SK-N-SH (cell line): ENCODE measurements at regions not wholly inside any gene's neighbourhood (a gene's known extent, or its start where the extent isn't known, plus 50 kb on each side); places are given as distances from the start of the nearest gene placed in this dataset.

Experiments used
- CTCF ChIA-PET: fragments of 300-600, 350-600 bp; formaldehyde crosslinking; extraction: SDS; loops from one replicate; lab custom pipeline; 2021; lab: Yijun Ruan, JAX
- POLR2A ChIA-PET: fragments of 350-600 bp; sonication (Branson Sonifier 250); formaldehyde crosslinking; extraction: SDS; loops from one replicate; lab custom pipeline; 2020; ENCODE audit warnings: antibody characterized with exemption, inconsistent platforms; lab: Yijun Ruan, JAX
- DNase-seq: peaks from one replicate; pipeline ENCODE4 v3.0.0; 2012
- H2AFZ ChIP-seq: fragments of 200-600 bp; sonication (generic); 2 replicates; pipeline ENCODE4 v1.8.1; 2016; ENCODE audit warnings: antibody characterized with exemption, mild to moderate bottlenecking, low read depth
- H3F3A ChIP-seq: fragments of 200-600 bp; sonication (generic); replicated peaks from 2 replicates; pipeline ENCODE3; 2016; ENCODE audit warnings: antibody characterized with exemption, mild to moderate bottlenecking; ENCODE audit not compliant: insufficient read depth
- H3K27ac ChIP-seq, 2 experiments: fragments of 200-500 bp in 1 of 2; fragments of 200-600 bp in 1 of 2; sonication (Bioruptor generic) in 1 of 2; sonication (generic), shearing (Covaris generic) in 1 of 2; 2 replicates each; pipeline versions ENCODE4 v1.5.1 to v1.6.1; 2014 to 2016; ENCODE audit warnings: low read depth in 2 of 2, inconsistent platforms in 1 of 2, low read length in 1 of 2, mild to moderate bottlenecking in 1 of 2, mixed read lengths in 1 of 2
- H3K27me3 ChIP-seq: fragments of 200-600 bp; sonication (generic), shearing (Covaris generic); 2 replicates; pipeline ENCODE4 v1.6.1; 2016; ENCODE audit warnings: mixed run types; ENCODE audit not compliant: insufficient read depth
- H3K36me3 ChIP-seq, 2 experiments: fragments of 200-500 bp in 1 of 2; fragments of 200-600 bp in 1 of 2; sonication (Bioruptor generic) in 1 of 2; sonication (generic) in 1 of 2; replicated peaks in 1 of 2; 2 replicates each; pipeline versions ENCODE3 to v1.5.1; 2014 to 2016; ENCODE audit warnings: low read length in 1 of 2, mild to moderate bottlenecking in 1 of 2; ENCODE audit not compliant: insufficient read depth in 2 of 2, control insufficient read depth in 1 of 2
- H3K4me1 ChIP-seq, 2 experiments: fragments of 200-500 bp in 1 of 2; fragments of 200-600 bp in 1 of 2; sonication (Bioruptor generic) in 1 of 2; sonication (generic), shearing (Covaris generic) in 1 of 2; 2 replicates each; pipeline versions ENCODE4 v1.5.1 to v1.6.1; 2014 to 2016; ENCODE audit warnings: low read depth in 1 of 2, low read length in 1 of 2, mixed run types in 1 of 2; ENCODE audit not compliant: insufficient read depth in 2 of 2, control insufficient read depth in 1 of 2
- H3K4me2 ChIP-seq: fragments of 200-600 bp; sonication (generic), shearing (Covaris generic); 2 replicates; pipeline ENCODE4 v1.6.1; 2017; ENCODE audit warnings: mixed run types
- H3K4me3 ChIP-seq, 2 experiments: fragments of 200-500 bp in 1 of 2; fragments of 200-600 bp in 1 of 2; sonication (Bioruptor generic) in 1 of 2; sonication (generic), shearing (Covaris generic) in 1 of 2; 2 replicates each; pipeline versions ENCODE4 v1.5.1 to v1.8.1; 2014 to 2016; ENCODE audit warnings: low read depth in 2 of 2, inconsistent platforms in 1 of 2, low read length in 1 of 2, mild to moderate bottlenecking in 1 of 2, mixed read lengths in 1 of 2, moderate library complexity in 1 of 2
- H3K79me2 ChIP-seq: fragments of 200-600 bp; sonication (generic); 2 replicates; pipeline ENCODE4 v1.8.1; 2017; ENCODE audit warnings: mild to moderate bottlenecking; ENCODE audit not compliant: insufficient read depth
- H3K9ac ChIP-seq: fragments of 200-600 bp; sonication (generic); 2 replicates; pipeline ENCODE4 v1.6.1; 2017; ENCODE audit warnings: mixed run types
- H3K9me2 ChIP-seq: fragments of 200-600 bp; sonication (generic); 2 replicates; pipeline ENCODE4 v1.6.1; 2017; ENCODE audit warnings: mixed run types
- H3K9me3 ChIP-seq: fragments of 200-600 bp; sonication (generic); 2 replicates; pipeline ENCODE4 v1.6.1; 2017; ENCODE audit warnings: mixed run types, mild to moderate bottlenecking, moderate library complexity
- H4K20me1 ChIP-seq: fragments of 200-600 bp; sonication (generic); 2 replicates; pipeline ENCODE4 v1.6.1; 2017; ENCODE audit warnings: mild to moderate bottlenecking, mixed run types; ENCODE audit not compliant: insufficient read depth
- CHD2 ChIP-seq: fragments of 150-350 bp; IDR thresholded peaks from 2 replicates; pipeline ENCODE4 v1.6.1; 2018; ENCODE audit warnings: low read length; ENCODE audit not compliant: partially characterized antibody
- CTCF ChIP-seq: fragments of 200-600 bp; sonication (generic); IDR thresholded peaks from 2 replicates; pipeline ENCODE4 v1.6.1; 2017; ENCODE audit warnings: antibody characterized with exemption, mild to moderate bottlenecking, moderate library complexity
- FOSL2 ChIP-seq: IDR thresholded peaks from 2 replicates; pipeline ENCODE4 v1.4.0; 2012; ENCODE audit warnings: low read depth, mild to moderate bottlenecking, moderate library complexity, borderline replicate concordance
- FOXJ3 ChIP-seq: sonication (generic); formaldehyde crosslinking; IDR thresholded peaks from 2 replicates; pipeline ENCODE4 v1.5.1; 2020; ENCODE audit warnings: mild to moderate bottlenecking, missing genetic modification reagents
- FOXM1 ChIP-seq: IDR thresholded peaks from 2 replicates; pipeline ENCODE4 v1.4.0; 2012; ENCODE audit warnings: low read depth, mild to moderate bottlenecking
- GABPA ChIP-seq: IDR thresholded peaks from 2 replicates; pipeline ENCODE4 v1.4.0; 2012; ENCODE audit warnings: low read depth, mild to moderate bottlenecking
- GATA2 ChIP-seq: sonication (generic); formaldehyde crosslinking; IDR thresholded peaks from 2 replicates; pipeline ENCODE4 v1.5.0; 2020; ENCODE audit warnings: mild to moderate bottlenecking, missing genetic modification reagents
- MAX ChIP-seq: IDR thresholded peaks from 2 replicates; pipeline ENCODE4 v1.4.0; 2012; ENCODE audit warnings: low read depth
- MEF2A ChIP-seq: IDR thresholded peaks from 2 replicates; pipeline ENCODE4 v1.4.0; 2012; ENCODE audit warnings: low read depth, borderline replicate concordance
- NFIC ChIP-seq: IDR thresholded peaks from 2 replicates; pipeline ENCODE4 v1.4.0; 2012; ENCODE audit warnings: borderline replicate concordance
- RAD21 ChIP-seq: IDR thresholded peaks from 2 replicates; pipeline ENCODE4 v1.6.1; 2012; ENCODE audit warnings: mild to moderate bottlenecking, low read length
- RCOR1 ChIP-seq: fragments of 150-350 bp; IDR thresholded peaks from 2 replicates; pipeline ENCODE4 v1.6.1; 2017; ENCODE audit warnings: antibody characterized with exemption, low read length
- RXRA ChIP-seq: IDR thresholded peaks from 2 replicates; pipeline ENCODE4 v1.4.0; 2012; ENCODE audit warnings: low read depth, mild to moderate bottlenecking, borderline replicate concordance
- SIN3A ChIP-seq: IDR thresholded peaks from 2 replicates; pipeline ENCODE4 v1.6.1; 2012; ENCODE audit warnings: low read depth, mild to moderate bottlenecking, low read length, moderate library complexity, borderline replicate concordance
- TCF12 ChIP-seq: IDR thresholded peaks from 2 replicates; pipeline ENCODE4 v1.4.0; 2012
- USF1 ChIP-seq: IDR thresholded peaks from 2 replicates; pipeline ENCODE4 v1.4.0; 2012; ENCODE audit warnings: low read depth, borderline replicate concordance
- WGBS: methylation state at CpG from one replicate; pipeline ENCODE4 v1.1.6; 2017; ENCODE audit warnings: low lambda C conversion rate; 5-methylcytosine and 5-hydroxymethylcytosine counted together
- TF ChIP-seq, protein P1 (sequence below): IDR thresholded peaks from 2 replicates; pipeline ENCODE4 v1.6.1; 2012; ENCODE audit warnings: mild to moderate bottlenecking, low read depth, low read length, moderate library complexity

DNA sequence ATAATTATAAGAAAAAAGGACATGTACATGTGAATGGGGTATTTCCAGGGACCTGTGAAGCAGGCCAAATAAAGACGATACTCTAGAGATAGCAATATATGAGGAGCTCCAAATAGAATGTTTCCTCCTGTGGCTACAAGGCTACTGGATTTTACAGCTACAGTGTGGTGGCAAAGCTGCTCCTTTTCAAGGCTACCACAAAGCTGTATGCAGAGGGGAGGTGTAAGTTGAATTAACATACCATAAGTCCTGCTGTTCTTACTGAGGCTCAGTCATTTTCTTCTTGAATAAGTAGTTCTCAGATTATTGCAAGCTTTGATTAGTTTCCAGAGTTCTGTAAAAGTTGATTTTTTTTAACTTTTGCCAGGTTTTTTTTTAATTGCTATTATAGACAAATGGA, 1184.6 kb upstream of the EPHA6 start:
- POLR2A ChIA-PET = no interaction called here
- CTCF ChIA-PET = no interaction called here
- Histone ChIP-seq H4K20me1 (no peaks in the 10 kb centered on the region), H3K36me3 (no peaks in the 10 kb centered on the region), H3K4me1 (no peaks in the 10 kb centered on the region), H3K9me3 (no peaks in the 10 kb centered on the region), H2AFZ (no peak overlapping the region), H3K4me2 (no peak overlapping the region), H3K9me2 (no peaks in the 10 kb centered on the region), H3K9ac (no peak overlapping the region), H3K27ac (no peak overlapping the region), H3K4me3 (no peak overlapping the region), H3K79me2 (no peaks in the 10 kb centered on the region), H3K27me3 (no peaks in the 10 kb centered on the region), H3F3A (no peaks in the 10 kb centered on the region)
- no peak for TF ChIP-seq FOSL2
- TF ChIP-seq RCOR1 = no peak
- TF ChIP-seq SIN3A = no peak
- TF ChIP-seq MAX = no peak
- TF ChIP-seq, protein P1, sequence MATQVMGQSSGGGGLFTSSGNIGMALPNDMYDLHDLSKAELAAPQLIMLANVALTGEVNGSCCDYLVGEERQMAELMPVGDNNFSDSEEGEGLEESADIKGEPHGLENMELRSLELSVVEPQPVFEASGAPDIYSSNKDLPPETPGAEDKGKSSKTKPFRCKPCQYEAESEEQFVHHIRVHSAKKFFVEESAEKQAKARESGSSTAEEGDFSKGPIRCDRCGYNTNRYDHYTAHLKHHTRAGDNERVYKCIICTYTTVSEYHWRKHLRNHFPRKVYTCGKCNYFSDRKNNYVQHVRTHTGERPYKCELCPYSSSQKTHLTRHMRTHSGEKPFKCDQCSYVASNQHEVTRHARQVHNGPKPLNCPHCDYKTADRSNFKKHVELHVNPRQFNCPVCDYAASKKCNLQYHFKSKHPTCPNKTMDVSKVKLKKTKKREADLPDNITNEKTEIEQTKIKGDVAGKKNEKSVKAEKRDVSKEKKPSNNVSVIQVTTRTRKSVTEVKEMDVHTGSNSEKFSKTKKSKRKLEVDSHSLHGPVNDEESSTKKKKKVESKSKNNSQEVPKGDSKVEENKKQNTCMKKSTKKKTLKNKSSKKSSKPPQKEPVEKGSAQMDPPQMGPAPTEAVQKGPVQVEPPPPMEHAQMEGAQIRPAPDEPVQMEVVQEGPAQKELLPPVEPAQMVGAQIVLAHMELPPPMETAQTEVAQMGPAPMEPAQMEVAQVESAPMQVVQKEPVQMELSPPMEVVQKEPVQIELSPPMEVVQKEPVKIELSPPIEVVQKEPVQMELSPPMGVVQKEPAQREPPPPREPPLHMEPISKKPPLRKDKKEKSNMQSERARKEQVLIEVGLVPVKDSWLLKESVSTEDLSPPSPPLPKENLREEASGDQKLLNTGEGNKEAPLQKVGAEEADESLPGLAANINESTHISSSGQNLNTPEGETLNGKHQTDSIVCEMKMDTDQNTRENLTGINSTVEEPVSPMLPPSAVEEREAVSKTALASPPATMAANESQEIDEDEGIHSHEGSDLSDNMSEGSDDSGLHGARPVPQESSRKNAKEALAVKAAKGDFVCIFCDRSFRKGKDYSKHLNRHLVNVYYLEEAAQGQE = no peak
- TF ChIP-seq TCF12 = no peak
- no peak for TF ChIP-seq CHD2
- no peak for TF ChIP-seq MEF2A
- TF ChIP-seq RXRA = no peak
- TF ChIP-seq GABPA = no peak
- TF ChIP-seq CTCF = no peak
- TF ChIP-seq RAD21 = no peak
- TF ChIP-seq FOXJ3 (CRISPR knock-in tag) = no peak
- no peak for TF ChIP-seq NFIC
- TF ChIP-seq FOXM1 = no peak
- TF ChIP-seq GATA2 (CRISPR knock-in tag) = no peak
- no peak for TF ChIP-seq USF1
- no peak for DNase-seq
- WGBS = 15% methylated on average over 1 of the region's 1 CpG
